H9 (cell line): ENCODE measurements at regions not wholly inside any gene's neighbourhood (a gene's known extent, or its start where the extent isn't known, plus 50 kb on each side); places are given as distances from the start of the nearest gene placed in this dataset.

ENCODE experiments used
- DNase-seq: peaks from one replicate; pipeline ENCODE4 v3.0.0-alpha.2; 2017
- H2AFZ ChIP-seq: one replicate; pipeline ENCODE4 v1.6.1; 2013; ENCODE audit warnings: mild to moderate bottlenecking, low read length, control low read depth, moderate library complexity
- H2AK5ac ChIP-seq: 2 replicates; pipeline ENCODE4 v1.6.1; 2013; ENCODE audit warnings: low read length, control low read depth, mixed read lengths; ENCODE audit not compliant: insufficient read length
- H2BK120ac ChIP-seq: one replicate; pipeline ENCODE4 v1.6.1; 2013; ENCODE audit warnings: low read depth, mild to moderate bottlenecking, low read length, control low read depth, inconsistent platforms; ENCODE audit not compliant: poor library complexity, severe bottlenecking
- H2BK12ac ChIP-seq: 2 replicates; pipeline ENCODE4 v1.6.1; 2013; ENCODE audit warnings: low read length, control low read depth, mixed read lengths, low read depth; ENCODE audit not compliant: insufficient read length
- H2BK15ac ChIP-seq: 2 replicates; pipeline ENCODE4 v1.6.1; 2013; ENCODE audit warnings: low read depth, low read length, control low read depth
- H2BK20ac ChIP-seq: one replicate; pipeline ENCODE4 v1.6.1; 2013; ENCODE audit warnings: low read depth, mild to moderate bottlenecking, low read length, control low read depth, inconsistent platforms; ENCODE audit not compliant: poor library complexity, severe bottlenecking
- H2BK5ac ChIP-seq: 2 replicates; pipeline ENCODE4 v1.6.1; 2013; ENCODE audit warnings: low read length, control low read depth, mixed read lengths; ENCODE audit not compliant: insufficient read length
- H3K14ac ChIP-seq: 2 replicates; pipeline ENCODE4 v1.6.1; 2013; ENCODE audit warnings: low read length, control low read depth; ENCODE audit not compliant: insufficient read depth
- H3K18ac ChIP-seq: 2 replicates; pipeline ENCODE4 v1.6.1; 2013; ENCODE audit warnings: low read depth, mild to moderate bottlenecking, mixed read lengths, low read length, control low read depth; ENCODE audit not compliant: insufficient read length
- H3K23ac ChIP-seq: 2 replicates; pipeline ENCODE4 v1.6.1; 2013; ENCODE audit warnings: low read length, control low read depth, mixed read lengths, low read depth; ENCODE audit not compliant: insufficient read length
- H3K23me2 ChIP-seq: 2 replicates; pipeline ENCODE4 v1.6.1; 2013; ENCODE audit warnings: low read depth, mild to moderate bottlenecking, mixed read lengths, low read length, control low read depth; ENCODE audit not compliant: insufficient read length, poor library complexity, severe bottlenecking
- H3K27ac ChIP-seq: 2 replicates; pipeline ENCODE4 v1.5.1; 2013; ENCODE audit warnings: low read length, control low read depth, mixed read lengths, low read depth; ENCODE audit not compliant: insufficient read length
- H3K27me3 ChIP-seq: 2 replicates; pipeline ENCODE4 v1.6.1; 2013; ENCODE audit warnings: low read length, control low read depth, inconsistent platforms; ENCODE audit not compliant: insufficient read depth
- H3K4ac ChIP-seq: 2 replicates; pipeline ENCODE4 v1.6.1; 2013; ENCODE audit warnings: low read depth, mild to moderate bottlenecking, control low read depth, inconsistent platforms, low read length, moderate library complexity
- H3K4me1 ChIP-seq: 2 replicates; pipeline ENCODE4 v1.6.1; 2013; ENCODE audit warnings: low read length, control low read depth, inconsistent platforms; ENCODE audit not compliant: insufficient read depth
- H3K4me2 ChIP-seq: 2 replicates; pipeline ENCODE4 v1.6.1; 2013; ENCODE audit warnings: low read length, control low read depth, mixed read lengths; ENCODE audit not compliant: insufficient read length, insufficient read depth
- H3K56ac ChIP-seq: 2 replicates; pipeline ENCODE4 v1.6.1; 2013; ENCODE audit warnings: low read depth, mild to moderate bottlenecking, mixed read lengths, low read length, control low read depth; ENCODE audit not compliant: insufficient read length
- H3K79me1 ChIP-seq: 2 replicates; pipeline ENCODE4 v1.6.1; 2013; ENCODE audit warnings: low read depth, mild to moderate bottlenecking, moderate library complexity, low read length, control low read depth, inconsistent platforms; ENCODE audit not compliant: insufficient read depth, poor library complexity, severe bottlenecking
- H3K79me2 ChIP-seq: 2 replicates; pipeline ENCODE4 v1.6.1; 2013; ENCODE audit warnings: low read length, control low read depth, inconsistent platforms; ENCODE audit not compliant: insufficient read depth
- H3K9ac ChIP-seq: 2 replicates; pipeline ENCODE4 v1.6.1; 2013; ENCODE audit warnings: low read length, control low read depth, mixed read lengths; ENCODE audit not compliant: insufficient read length; ENCODE audit errors: extremely low read depth
- H3K9me3 ChIP-seq: one replicate; pipeline ENCODE4 v1.6.1; 2013; ENCODE audit warnings: low read depth, low read length, inconsistent platforms; ENCODE audit not compliant: control insufficient read depth
- H3T11ph ChIP-seq: one replicate; pipeline ENCODE4 v1.6.1; 2013; ENCODE audit warnings: mild to moderate bottlenecking, low read length, control low read depth, inconsistent platforms
- H4K20me1 ChIP-seq: one replicate; pipeline ENCODE4 v1.6.1; 2013; ENCODE audit not compliant: control insufficient read depth, insufficient read length, insufficient read depth
- H4K5ac ChIP-seq: 2 replicates; pipeline ENCODE4 v1.6.1; 2013; ENCODE audit warnings: low read depth, mild to moderate bottlenecking, mixed read lengths, low read length, control low read depth; ENCODE audit not compliant: insufficient read length
- H4K8ac ChIP-seq: replicated peaks from 2 replicates; pipeline ENCODE4 v1.6.1; 2013; ENCODE audit warnings: low read length, control low read depth, mixed read lengths, low read depth; ENCODE audit not compliant: insufficient read length
- H4K91ac ChIP-seq: 2 replicates; pipeline ENCODE4 v1.6.1; 2013; ENCODE audit warnings: low read depth, mild to moderate bottlenecking, moderate library complexity, mixed read lengths, low read length, control low read depth; ENCODE audit not compliant: insufficient read length
- H3K27ac Mint-ChIP-seq, 3 experiments: 2 replicates in 2 of 3; 3 replicates in 1 of 3; pipeline ENCODE4 v1.8.0; 2020 to 2021; ENCODE audit warnings: mixed read lengths in 3 of 3, mild to moderate bottlenecking in 1 of 3, moderate library complexity in 1 of 3
- H3K27me3 Mint-ChIP-seq: 2 replicates; pipeline ENCODE4 v1.8.0; 2021; ENCODE audit warnings: low read depth, mild to moderate bottlenecking, moderate library complexity, mixed read lengths
- H3K36me3 Mint-ChIP-seq, 3 experiments: 2 replicates in 2 of 3; 3 replicates in 1 of 3; pipeline ENCODE4 v1.8.0; 2020 to 2021; ENCODE audit warnings: low read depth in 3 of 3, mixed read lengths in 3 of 3; ENCODE audit not compliant: insufficient read depth in 1 of 3
- H3K4me1 Mint-ChIP-seq, 2 experiments: 2 replicates each; pipeline ENCODE4 v1.8.0; 2020; ENCODE audit warnings: mixed read lengths in 2 of 2
- H3K4me3 Mint-ChIP-seq, 2 experiments: 2 replicates in 1 of 2; 3 replicates in 1 of 2; pipeline ENCODE4 v1.8.0; 2020 to 2021; ENCODE audit warnings: mild to moderate bottlenecking in 2 of 2, mixed read lengths in 2 of 2, moderate library complexity in 1 of 2
- H3K9me3 Mint-ChIP-seq, 2 experiments: 2 replicates in 1 of 2; 3 replicates in 1 of 2; pipeline ENCODE4 v1.8.0; 2020; ENCODE audit warnings: mild to moderate bottlenecking in 2 of 2, mixed read lengths in 2 of 2, moderate library complexity in 1 of 2
- CTCF ChIP-seq: fragments of 200-600 bp; sonication (generic); conservative IDR thresholded peaks from 3 replicates; pipeline ENCODE4 v1.8.0; 2021; ENCODE audit warnings: antibody characterized with exemption, mild to moderate bottlenecking
- WGBS: extraction: QIAGEN DNeasy Blood & Tissue Kit; methylation state at CpG from one replicate; pipeline ENCODE4 v1.1.7; 2013; ENCODE audit warnings: missing lambda C conversion rate, low lambda C conversion rate, mixed read lengths; ENCODE audit not compliant: insufficient read length; ENCODE audit errors: extremely low coverage; 5-methylcytosine and 5-hydroxymethylcytosine counted together

GRCh38 chr12:59858508-59859170, 262.8 kb downstream of the SLC16A7 start:
- no peak overlapping the region for H2BK5ac ChIP-seq
- peaks cover 4 to 14% (median 7%) of the 10 kb centered on the region in 3 experiments; a peak in 5 of 7 replicates for H3K36me3 Mint-ChIP-seq
- no peak overlapping the region for H2AK5ac ChIP-seq
- no peak overlapping the region for H3T11ph ChIP-seq
- no peak overlapping the region for H2AFZ ChIP-seq
- H3K27ac ChIP-seq, result no peak overlapping the region
- no peak overlapping the region for H3K9ac ChIP-seq
- no peaks in the 10 kb centered on the region for H4K20me1 ChIP-seq
- H4K8ac ChIP-seq, result no peak overlapping the region
- no peaks in the 10 kb centered on the region for H3K4me1 ChIP-seq
- no peak overlapping the region for H3K27ac Mint-ChIP-seq
- no peaks in the 10 kb centered on the region for H3K79me2 ChIP-seq
- no peak overlapping the region for H3K4me2 ChIP-seq
- no peak for DNase-seq
- H2BK20ac ChIP-seq, result no peak overlapping the region
- H3K14ac ChIP-seq, result no peak overlapping the region
- no peak overlapping the region for H2BK120ac ChIP-seq
- H3K9me3 Mint-ChIP-seq, result peaks cover 19 to 28% of the 10 kb centered on the region in 2 experiments
- H4K91ac ChIP-seq, result no peak overlapping the region
- no peaks in the 10 kb centered on the region for H3K4me1 Mint-ChIP-seq
- no peaks in the 10 kb centered on the region for H3K9me3 ChIP-seq
- H3K27me3 ChIP-seq, result no peaks in the 10 kb centered on the region
- no peak overlapping the region for H2BK15ac ChIP-seq
- H3K56ac ChIP-seq, result no peak overlapping the region
- no peak overlapping the region for H3K18ac ChIP-seq
- no peak overlapping the region for H2BK12ac ChIP-seq
- no peak for TF ChIP-seq CTCF
- no CpG with 5 or more reads among the region's 2 CpGs for WGBS
- no peak overlapping the region for H3K4me3 Mint-ChIP-seq
- no peak overlapping the region for H3K23ac ChIP-seq
- no peak overlapping the region for H4K5ac ChIP-seq
- no peak overlapping the region for H3K4ac ChIP-seq
- no peaks in the 10 kb centered on the region for H3K79me1 ChIP-seq
- H3K27me3 Mint-ChIP-seq, result no peaks in the 10 kb centered on the region
- H3K23me2 ChIP-seq, result no peaks in the 10 kb centered on the region
